A549 (cell line): ENCODE measurements at regions not wholly inside any gene's neighbourhood (a gene's known extent, or its start where the extent isn't known, plus 50 kb on each side); places are given as distances from the start of the nearest gene placed in this dataset.

ENCODE experiments used
- ATAC-seq, 2 experiments: fragments of 200-7000 bp in 1 of 2; fragments of >200 bp in 1 of 2; cut with Nextera tagmentation in 1 of 2; cut with Tn5 transposase in 1 of 2; 3 replicates each; pipeline versions ENCODE4 v1.8.0 to v1.9.1; 2018 to 2020; ENCODE audit warnings: mild to moderate bottlenecking in 1 of 2, moderate library complexity in 1 of 2
- CTCF ChIA-PET: fragments of 300-600 bp; sonication (Branson Sonifier 250); formaldehyde crosslinking; extraction: SDS; loops from one replicate; lab custom pipeline; 2021; ENCODE audit warnings: antibody characterized with exemption, inconsistent platforms; lab: Yijun Ruan, JAX
- POLR2A ChIA-PET: fragments of 350-600 bp; formaldehyde crosslinking; extraction: SDS; loops from one replicate; lab custom pipeline; 2021; ENCODE audit warnings: antibody characterized with exemption, inconsistent platforms; lab: Yijun Ruan, JAX
- DNase-seq, 2 experiments: peaks; one replicate each; pipeline versions ENCODE4 v3.0.0 to v3.0.0-alpha.2; 2011 to 2016; ENCODE audit warnings: low read depth in 1 of 2, low spot score in 1 of 2
- FAIRE-seq: peaks from 2 replicates; lab custom pipeline; 2011; peaks lifted over from hg19 to GRCh38; lab: Jason Lieb, UNC
- H3K27ac ChIP-seq, 2 experiments: fragments of >200 bp; sonication (Bioruptor Twin); formaldehyde crosslinking; 3 replicates each; pipeline ENCODE4 v1.5.1; 2016 to 2017
- H3K4me1 ChIP-seq: fragments of >200 bp; sonication (Bioruptor Twin); formaldehyde crosslinking; 3 replicates; pipeline ENCODE4 v1.6.1; 2016
- H3K4me2 ChIP-seq: fragments of >200 bp; sonication (Bioruptor Twin); formaldehyde crosslinking; 3 replicates; pipeline ENCODE4 v1.6.1; 2016
- H3K4me3 ChIP-seq: fragments of >200 bp; sonication (Bioruptor Twin); formaldehyde crosslinking; 3 replicates; pipeline ENCODE4 v1.5.1; 2016
- H3K9me3 ChIP-seq: fragments of >200 bp; sonication (Bioruptor Twin); formaldehyde crosslinking; 3 replicates; pipeline ENCODE4 v1.6.1; 2016
- CBX2 ChIP-seq: fragments of 200-600 bp; sonication (generic); IDR thresholded peaks from 2 replicates; pipeline ENCODE4 v1.6.1; 2016; ENCODE audit warnings: low read depth, mild to moderate bottlenecking, borderline replicate concordance
- CEBPB ChIP-seq, 2 experiments: fragments of >200 bp in 1 of 2; sonication (Bioruptor Twin) in 1 of 2; formaldehyde crosslinking in 1 of 2; IDR thresholded peaks; 2 replicates each; pipeline ENCODE4 v1.6.1; 2012 to 2016
- CHD4 ChIP-seq: fragments of 200-600 bp; sonication (generic); IDR thresholded peaks from 2 replicates; pipeline ENCODE4 v1.6.1; 2016; ENCODE audit warnings: antibody characterized with exemption, mild to moderate bottlenecking, borderline replicate concordance
- FOSL2 ChIP-seq, 2 experiments: fragments of 450-650 bp in 1 of 2; fragments of >200 bp in 1 of 2; sonication (Bioruptor Twin) in 1 of 2; formaldehyde crosslinking; IDR thresholded peaks; 2 replicates each; pipeline versions ENCODE4 v1.5.0 to v1.6.1; 2016 to 2020; ENCODE audit warnings: mild to moderate bottlenecking in 1 of 2, moderate library complexity in 1 of 2
- HDAC2 ChIP-seq: fragments of 200-600 bp; sonication (generic); IDR thresholded peaks from 2 replicates; pipeline ENCODE4 v1.6.1; 2016
- HEYL ChIP-seq: fragments of 250-450 bp; sonication (Bioruptor Pico); IDR thresholded peaks from 2 replicates; pipeline ENCODE4 v1.8.0; 2021; ENCODE audit warnings: mild to moderate bottlenecking, moderate library complexity
- HOXA7 ChIP-seq: fragments of 250-450 bp; sonication (Bioruptor Pico); IDR thresholded peaks from 2 replicates; pipeline ENCODE4 v1.5.0; 2020; ENCODE audit warnings: mild to moderate bottlenecking, moderate library complexity
- HOXB5 ChIP-seq: fragments of 250-450 bp; sonication (Bioruptor Pico); IDR thresholded peaks from 2 replicates; pipeline ENCODE4 v1.5.0; 2020; ENCODE audit warnings: mild to moderate bottlenecking, moderate library complexity
- JUN ChIP-seq, 2 experiments: fragments of >200 bp; sonication (Bioruptor Twin); formaldehyde crosslinking; IDR thresholded peaks; 2 replicates in 1 of 2; 3 replicates in 1 of 2; pipeline ENCODE4 v1.6.1; 2016 to 2017
- KDM1A ChIP-seq: fragments of 200-600 bp; sonication (generic); IDR thresholded peaks from 2 replicates; pipeline ENCODE4 v1.6.1; 2016; ENCODE audit warnings: low read depth, mild to moderate bottlenecking
- MAFK ChIP-seq: fragments of 450-650 bp; IDR thresholded peaks from 2 replicates; pipeline ENCODE4 v1.6.1; 2014; ENCODE audit not compliant: partially characterized antibody
- MAZ ChIP-seq: fragments of 150-350 bp; IDR thresholded peaks from 2 replicates; pipeline ENCODE4 v1.6.1; 2014; ENCODE audit warnings: antibody characterized with exemption, low read depth, low read length, borderline replicate concordance
- MYC ChIP-seq: IDR thresholded peaks from 2 replicates; pipeline ENCODE4 v1.6.1; 2012; ENCODE audit warnings: mild to moderate bottlenecking, inconsistent platforms, low read length, improper control_type of control experiment, borderline replicate concordance
- NFE2L2 ChIP-seq: fragments of 150-350 bp; conservative IDR thresholded peaks from 2 replicates; pipeline ENCODE4 v1.6.1; 2014; ENCODE audit warnings: low read length
- NPAS2 ChIP-seq: fragments of 250-450 bp; sonication (Bioruptor Pico); IDR thresholded peaks from 2 replicates; pipeline ENCODE4 v1.8.0; 2022; ENCODE audit warnings: mild to moderate bottlenecking, moderate library complexity, borderline replicate concordance
- PHF8 ChIP-seq: fragments of 200-600 bp; sonication (generic); IDR thresholded peaks from 2 replicates; pipeline ENCODE4 v1.6.1; 2016; ENCODE audit warnings: low read depth, mild to moderate bottlenecking, antibody characterized with exemption, moderate library complexity, borderline replicate concordance
- RNF2 ChIP-seq: fragments of 200-600 bp; sonication (generic); IDR thresholded peaks from 2 replicates; pipeline ENCODE4 v1.6.1; 2016; ENCODE audit warnings: low read depth, mild to moderate bottlenecking, antibody characterized with exemption, moderate library complexity, borderline replicate concordance
- SREBF2 ChIP-seq: fragments of 450-650 bp; IDR thresholded peaks from 2 replicates; pipeline ENCODE4 v1.6.1; 2014; ENCODE audit warnings: mild to moderate bottlenecking, moderate library complexity
- TP53 ChIP-seq: fragments of 250-450 bp; sonication (Bioruptor Pico); IDR thresholded peaks from 2 replicates; pipeline ENCODE4 v1.5.0; 2021; ENCODE audit warnings: mild to moderate bottlenecking, moderate library complexity
- ZFP36 ChIP-seq: fragments of 450-650 bp; IDR thresholded peaks from 2 replicates; pipeline ENCODE4 v1.6.1; 2014; ENCODE audit warnings: borderline replicate concordance; ENCODE audit not compliant: partially characterized antibody
- ZNF302 ChIP-seq: fragments of 250-450 bp; sonication (Bioruptor Pico); IDR thresholded peaks from 2 replicates; pipeline ENCODE4 v1.9.0; 2021; ENCODE audit warnings: inconsistent platforms, mild to moderate bottlenecking, moderate library complexity
- WGBS: methylation state at CpG from one replicate; pipeline ENCODE4 v1.1.6; 2017; ENCODE audit errors: missing lambda C conversion rate; 5-methylcytosine and 5-hydroxymethylcytosine counted together
- TF ChIP-seq, protein P1 (sequence below): fragments of 150-350 bp; IDR thresholded peaks from 2 replicates; pipeline ENCODE4 v1.6.1; 2014; ENCODE audit warnings: low read depth, mild to moderate bottlenecking, low read length
- TF ChIP-seq, protein P2 (sequence below): fragments of 450-650 bp; IDR thresholded peaks from 2 replicates; pipeline ENCODE4 v1.6.1; 2014; ENCODE audit warnings: antibody characterized with exemption
- TF ChIP-seq, protein P3 (sequence below): IDR thresholded peaks from 2 replicates; pipeline ENCODE4 v1.6.1; 2012
- TF ChIP-seq, protein P4 (sequence below): IDR thresholded peaks from 2 replicates; pipeline ENCODE4 v1.6.1; 2012
- TF ChIP-seq, protein P5 (sequence below): fragments of 200-600 bp; sonication (generic); IDR thresholded peaks from 2 replicates; pipeline ENCODE4 v1.6.1; 2016; ENCODE audit warnings: antibody characterized with exemption, mild to moderate bottlenecking, moderate library complexity
- TF ChIP-seq, protein P6 (sequence below): IDR thresholded peaks from 2 replicates; pipeline ENCODE4 v1.6.1; 2012; ENCODE audit warnings: low read depth, borderline replicate concordance

DNA sequence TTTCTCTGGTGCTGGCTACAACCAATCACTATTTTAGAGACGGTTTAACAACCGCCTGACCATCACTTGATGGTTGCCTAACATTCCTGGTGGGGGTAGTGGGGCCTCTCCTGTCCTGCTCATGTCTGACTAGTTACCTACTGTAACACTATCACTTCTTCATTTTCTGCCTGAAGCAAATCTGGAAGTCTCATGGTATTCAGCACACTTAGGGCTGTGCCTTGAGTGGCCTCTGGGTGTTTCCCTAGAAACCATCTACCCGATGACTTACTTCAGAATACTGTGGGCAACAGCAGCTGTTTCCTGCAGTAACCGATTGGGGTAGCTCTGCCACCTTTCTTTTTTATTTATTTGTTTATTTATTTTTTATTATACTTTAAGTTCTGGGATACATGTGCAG, 880.1 kb upstream of the INTU start (continued):
- TF ChIP-seq CEBPB (IDR thresholded peaks at IDR 0.05) (no peak), HOXB5 (no peak), KDM1A (no peak), RNF2 (no peak), MAZ (no peak), NPAS2 (no peak)
- TF ChIP-seq, protein P1, sequence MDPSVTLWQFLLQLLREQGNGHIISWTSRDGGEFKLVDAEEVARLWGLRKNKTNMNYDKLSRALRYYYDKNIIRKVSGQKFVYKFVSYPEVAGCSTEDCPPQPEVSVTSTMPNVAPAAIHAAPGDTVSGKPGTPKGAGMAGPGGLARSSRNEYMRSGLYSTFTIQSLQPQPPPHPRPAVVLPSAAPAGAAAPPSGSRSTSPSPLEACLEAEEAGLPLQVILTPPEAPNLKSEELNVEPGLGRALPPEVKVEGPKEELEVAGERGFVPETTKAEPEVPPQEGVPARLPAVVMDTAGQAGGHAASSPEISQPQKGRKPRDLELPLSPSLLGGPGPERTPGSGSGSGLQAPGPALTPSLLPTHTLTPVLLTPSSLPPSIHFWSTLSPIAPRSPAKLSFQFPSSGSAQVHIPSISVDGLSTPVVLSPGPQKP, result no peak
- TF ChIP-seq, protein P2, sequence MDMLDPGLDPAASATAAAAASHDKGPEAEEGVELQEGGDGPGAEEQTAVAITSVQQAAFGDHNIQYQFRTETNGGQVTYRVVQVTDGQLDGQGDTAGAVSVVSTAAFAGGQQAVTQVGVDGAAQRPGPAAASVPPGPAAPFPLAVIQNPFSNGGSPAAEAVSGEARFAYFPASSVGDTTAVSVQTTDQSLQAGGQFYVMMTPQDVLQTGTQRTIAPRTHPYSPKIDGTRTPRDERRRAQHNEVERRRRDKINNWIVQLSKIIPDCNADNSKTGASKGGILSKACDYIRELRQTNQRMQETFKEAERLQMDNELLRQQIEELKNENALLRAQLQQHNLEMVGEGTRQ, result no peak

DNA sequence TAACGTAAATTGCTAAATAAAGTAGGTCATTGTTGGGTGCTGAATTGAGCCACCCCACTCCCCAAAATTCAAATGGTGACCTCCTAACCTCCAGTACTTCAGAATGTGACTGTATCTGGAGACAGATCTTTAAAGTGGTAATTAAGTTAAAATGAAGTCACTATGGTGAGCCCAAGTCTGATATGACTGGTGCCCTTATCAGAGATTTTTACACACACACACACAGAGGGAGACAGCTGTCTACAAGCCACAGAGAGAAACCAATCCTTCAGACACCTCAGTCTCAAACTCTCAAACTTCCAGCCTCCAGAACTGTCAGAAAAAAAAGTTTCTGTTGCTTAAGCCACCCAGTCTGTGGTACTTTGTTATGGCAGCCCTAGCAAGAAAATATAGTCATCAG, 879.2 kb upstream of the INTU start:
- ChIA-PET CTCF (no interaction called here), POLR2A (no interaction called here)
- DNase-seq (no peak), FAIRE-seq (no peak)
- no peak for TF ChIP-seq MYC
- TF ChIP-seq FOSL2 (IDR thresholded peaks at IDR 0.05), result no peak
- no peak for TF ChIP-seq FOSL2 (CRISPR knock-in tag; IDR thresholded peaks at IDR 0.05)
- TF ChIP-seq TP53 (CRISPR knock-in tag), result no peak
- TF ChIP-seq, protein P3, sequence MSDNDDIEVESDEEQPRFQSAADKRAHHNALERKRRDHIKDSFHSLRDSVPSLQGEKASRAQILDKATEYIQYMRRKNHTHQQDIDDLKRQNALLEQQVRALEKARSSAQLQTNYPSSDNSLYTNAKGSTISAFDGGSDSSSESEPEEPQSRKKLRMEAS, result no peak
- no peak for TF ChIP-seq HDAC2
- no peak for TF ChIP-seq CBX2
- no peak for TF ChIP-seq ZFP36
- no peak for TF ChIP-seq NFE2L2
- TF ChIP-seq, protein P4, sequence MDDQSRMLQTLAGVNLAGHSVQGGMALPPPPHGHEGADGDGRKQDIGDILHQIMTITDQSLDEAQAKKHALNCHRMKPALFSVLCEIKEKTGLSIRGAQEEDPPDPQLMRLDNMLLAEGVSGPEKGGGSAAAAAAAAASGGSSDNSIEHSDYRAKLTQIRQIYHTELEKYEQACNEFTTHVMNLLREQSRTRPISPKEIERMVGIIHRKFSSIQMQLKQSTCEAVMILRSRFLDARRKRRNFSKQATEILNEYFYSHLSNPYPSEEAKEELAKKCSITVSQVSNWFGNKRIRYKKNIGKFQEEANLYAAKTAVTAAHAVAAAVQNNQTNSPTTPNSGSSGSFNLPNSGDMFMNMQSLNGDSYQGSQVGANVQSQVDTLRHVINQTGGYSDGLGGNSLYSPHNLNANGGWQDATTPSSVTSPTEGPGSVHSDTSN, result no peak
- no peak for TF ChIP-seq PHF8
- no peak for TF ChIP-seq HOXA7 (CRISPR knock-in tag)
- TF ChIP-seq JUN (IDR thresholded peaks at IDR 0.05), result no peak
- no peak for TF ChIP-seq ZNF302 (CRISPR knock-in tag)
- TF ChIP-seq HEYL (CRISPR knock-in tag), result no peak
- TF ChIP-seq SREBF2, result no peak
- TF ChIP-seq, protein P5, sequence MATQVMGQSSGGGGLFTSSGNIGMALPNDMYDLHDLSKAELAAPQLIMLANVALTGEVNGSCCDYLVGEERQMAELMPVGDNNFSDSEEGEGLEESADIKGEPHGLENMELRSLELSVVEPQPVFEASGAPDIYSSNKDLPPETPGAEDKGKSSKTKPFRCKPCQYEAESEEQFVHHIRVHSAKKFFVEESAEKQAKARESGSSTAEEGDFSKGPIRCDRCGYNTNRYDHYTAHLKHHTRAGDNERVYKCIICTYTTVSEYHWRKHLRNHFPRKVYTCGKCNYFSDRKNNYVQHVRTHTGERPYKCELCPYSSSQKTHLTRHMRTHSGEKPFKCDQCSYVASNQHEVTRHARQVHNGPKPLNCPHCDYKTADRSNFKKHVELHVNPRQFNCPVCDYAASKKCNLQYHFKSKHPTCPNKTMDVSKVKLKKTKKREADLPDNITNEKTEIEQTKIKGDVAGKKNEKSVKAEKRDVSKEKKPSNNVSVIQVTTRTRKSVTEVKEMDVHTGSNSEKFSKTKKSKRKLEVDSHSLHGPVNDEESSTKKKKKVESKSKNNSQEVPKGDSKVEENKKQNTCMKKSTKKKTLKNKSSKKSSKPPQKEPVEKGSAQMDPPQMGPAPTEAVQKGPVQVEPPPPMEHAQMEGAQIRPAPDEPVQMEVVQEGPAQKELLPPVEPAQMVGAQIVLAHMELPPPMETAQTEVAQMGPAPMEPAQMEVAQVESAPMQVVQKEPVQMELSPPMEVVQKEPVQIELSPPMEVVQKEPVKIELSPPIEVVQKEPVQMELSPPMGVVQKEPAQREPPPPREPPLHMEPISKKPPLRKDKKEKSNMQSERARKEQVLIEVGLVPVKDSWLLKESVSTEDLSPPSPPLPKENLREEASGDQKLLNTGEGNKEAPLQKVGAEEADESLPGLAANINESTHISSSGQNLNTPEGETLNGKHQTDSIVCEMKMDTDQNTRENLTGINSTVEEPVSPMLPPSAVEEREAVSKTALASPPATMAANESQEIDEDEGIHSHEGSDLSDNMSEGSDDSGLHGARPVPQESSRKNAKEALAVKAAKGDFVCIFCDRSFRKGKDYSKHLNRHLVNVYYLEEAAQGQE, result no peak
- TF ChIP-seq, protein P1, result no peak
- TF ChIP-seq, protein P6, sequence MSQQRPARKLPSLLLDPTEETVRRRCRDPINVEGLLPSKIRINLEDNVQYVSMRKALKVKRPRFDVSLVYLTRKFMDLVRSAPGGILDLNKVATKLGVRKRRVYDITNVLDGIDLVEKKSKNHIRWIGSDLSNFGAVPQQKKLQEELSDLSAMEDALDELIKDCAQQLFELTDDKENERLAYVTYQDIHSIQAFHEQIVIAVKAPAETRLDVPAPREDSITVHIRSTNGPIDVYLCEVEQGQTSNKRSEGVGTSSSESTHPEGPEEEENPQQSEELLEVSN, result no peak
- TF ChIP-seq CHD4, result no peak
- no peak for TF ChIP-seq MAFK
- TF ChIP-seq, all 56 proteins: peak for 0
- no peaks in the 10 kb centered on the region for H3K4me1 ChIP-seq
- 9% methylated on average over 1 of the region's 1 CpG for WGBS
- no peak overlapping the region for H3K27ac ChIP-seq
- H3K4me3 ChIP-seq, result no peak overlapping the region
- no peak overlapping the region for H3K4me2 ChIP-seq
- H3K9me3 ChIP-seq, result no peaks in the 10 kb centered on the region
- no peak for ATAC-seq
